GM18507 (cell line): ENCODE measurements at regions not wholly inside any gene's neighbourhood (a gene's known extent, or its start where the extent isn't known, plus 50 kb on each side); places are given as distances from the start of the nearest gene placed in this dataset.
"Not testable (repeated sequence)": the region's sequence is repeated elsewhere in the genome, so short reads cannot be mapped to it uniquely, and the experiment has no call there.

Source experiments
- DNase-seq: peaks from one replicate; pipeline ENCODE4 v3.0.0; 2011; ENCODE audit warnings: low read depth; ENCODE audit not compliant: insufficient read length; ENCODE audit errors: extremely low spot score
- FAIRE-seq: peaks from 2 replicates; lab custom pipeline; 2011; peaks lifted over from hg19 to GRCh38; lab: Jason Lieb, UNC

DNA sequence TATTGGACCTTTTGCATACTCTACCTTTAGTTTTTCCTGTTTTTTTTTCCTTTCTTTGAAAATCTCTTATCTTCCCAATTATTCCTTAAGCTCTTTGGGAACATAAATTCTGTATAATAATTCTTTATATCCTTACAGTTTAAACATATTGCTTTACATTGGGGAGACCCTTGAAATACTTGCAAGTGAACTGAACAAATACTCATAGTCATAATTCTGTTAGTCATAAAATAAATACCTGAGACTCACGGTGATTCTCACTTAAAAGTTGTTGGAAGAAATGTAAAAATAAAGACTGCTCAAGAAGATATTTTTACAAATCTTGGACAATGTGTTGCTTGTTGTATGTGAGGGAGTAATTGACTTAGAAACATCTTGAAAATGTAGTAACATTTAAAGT is 515.2 kb upstream of the POT1 start:
- DNase-seq (no peak), FAIRE-seq (no peak)

DNA sequence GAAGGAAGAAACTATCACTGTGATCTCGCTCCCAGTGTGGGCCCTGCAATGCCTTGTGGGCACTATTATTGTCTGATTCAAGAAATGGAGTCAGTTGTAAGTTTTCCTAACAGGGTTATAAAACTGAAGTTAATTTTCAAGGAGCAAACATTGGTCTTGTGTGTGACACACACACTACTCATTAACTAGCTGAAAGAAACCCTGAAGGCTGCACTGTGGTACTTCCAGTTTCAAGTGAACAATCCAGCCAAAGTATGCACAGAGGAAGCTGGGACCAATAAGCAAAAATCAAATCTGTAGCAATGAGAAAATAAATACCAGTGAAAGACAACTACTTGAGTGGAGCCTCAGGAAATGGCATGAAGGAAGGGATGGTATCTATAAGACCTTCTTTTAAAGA is 506.6 kb upstream of the POT1 start:
- FAIRE-seq (no peak), DNase-seq (no peak)

DNA sequence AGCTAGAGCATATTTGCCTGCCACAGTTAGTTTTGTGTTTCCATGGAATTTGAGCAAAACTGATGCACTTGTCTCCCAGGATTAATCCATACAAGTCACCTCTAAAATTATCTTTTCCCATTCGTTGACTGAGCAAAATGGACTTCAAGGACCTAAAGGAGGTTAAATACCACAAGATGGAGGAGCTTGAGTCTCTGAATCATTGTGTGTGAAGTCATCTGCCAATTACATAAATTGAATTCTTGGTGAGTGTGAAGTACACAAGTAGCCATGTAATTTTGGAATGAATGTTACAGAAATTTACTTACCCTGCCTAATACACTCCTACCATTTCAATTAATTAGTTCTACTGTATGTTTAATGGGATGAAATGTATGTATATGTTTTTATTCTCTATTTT is 501.7 kb upstream of the POT1 start:
- no peak for DNase-seq
- FAIRE-seq = no peak

DNA sequence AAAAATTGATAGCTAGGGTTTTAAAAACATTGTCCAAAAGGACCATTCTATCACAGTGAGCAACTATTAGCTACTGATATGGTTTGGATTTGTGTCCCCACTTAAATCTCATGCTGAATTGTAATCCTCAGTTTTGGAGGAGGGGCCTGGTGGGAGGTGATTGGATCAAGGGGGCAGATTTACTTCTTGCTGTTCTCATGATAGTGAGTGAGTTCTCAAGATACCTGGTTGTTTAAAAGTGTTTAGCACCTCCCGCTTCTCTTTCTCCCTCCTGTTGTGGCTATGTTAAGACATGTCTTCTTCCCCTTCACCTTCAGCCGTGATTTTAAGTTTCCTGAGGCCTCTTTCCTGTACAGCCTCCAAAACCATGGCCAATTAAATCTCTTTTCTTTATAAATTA is 500.4 kb upstream of the POT1 start:
- DNase-seq (no peak), FAIRE-seq (no peak)

DNA sequence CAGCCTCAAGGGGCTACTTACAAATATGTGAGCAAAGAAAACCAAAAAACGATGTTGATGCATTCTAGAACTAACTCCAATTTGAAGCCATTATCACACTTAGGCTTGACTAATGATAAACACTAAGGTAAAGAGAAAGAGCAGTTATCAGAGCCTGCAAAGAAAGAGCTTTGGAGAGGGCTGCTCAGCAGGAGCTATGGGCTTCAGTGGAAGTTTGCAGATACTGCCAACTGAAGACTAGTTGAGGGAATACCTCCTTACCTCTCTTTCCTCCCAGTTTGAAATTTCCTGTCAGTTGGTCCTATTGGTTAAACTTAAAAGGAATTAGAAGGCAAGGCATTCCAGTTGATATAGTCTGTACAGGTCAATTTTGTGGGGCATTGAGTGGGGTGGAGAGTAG is 498.1 kb upstream of the POT1 start:
- DNase-seq (no peak), FAIRE-seq (no peak)

DNA sequence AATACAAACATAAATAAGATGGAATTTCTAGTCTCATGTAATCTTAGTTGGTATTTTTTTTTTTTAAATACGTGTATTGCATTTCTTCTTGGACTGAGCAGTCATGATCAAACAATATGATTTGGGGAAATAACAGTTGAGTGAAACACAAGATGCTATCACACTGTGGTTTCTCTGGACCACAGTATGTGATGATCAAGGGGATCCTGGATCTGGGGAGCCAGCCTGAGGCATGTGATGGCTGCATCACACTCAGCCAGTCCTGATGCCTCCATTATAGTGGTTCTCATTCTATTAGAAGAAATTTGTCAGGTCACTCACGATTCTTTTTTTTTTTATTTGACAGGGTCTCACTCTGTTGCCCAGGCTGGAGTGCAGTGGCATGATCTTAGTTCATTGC is 495.9 kb upstream of the POT1 start:
- DNase-seq (no peak), FAIRE-seq (no peak)

DNA sequence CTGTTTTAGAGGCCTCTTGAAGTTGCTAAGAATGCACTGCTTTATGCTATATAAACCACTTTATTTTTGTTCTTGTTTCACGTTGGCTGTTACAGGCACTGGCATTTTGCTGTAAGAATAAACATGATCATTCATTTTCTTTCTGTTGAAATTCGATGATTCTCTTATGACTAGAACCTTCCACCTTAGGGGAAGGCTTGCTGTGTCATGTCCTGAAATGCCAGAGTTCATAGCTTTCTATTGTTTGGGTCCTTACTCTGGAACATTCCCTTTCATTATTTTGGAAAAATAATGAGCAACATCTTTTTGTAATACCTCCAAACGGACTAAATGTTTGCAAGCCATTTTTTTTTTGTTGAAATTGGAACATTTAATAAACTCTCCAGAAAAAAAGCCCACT is 495.1 kb upstream of the POT1 start:
- no peak for FAIRE-seq

DNA sequence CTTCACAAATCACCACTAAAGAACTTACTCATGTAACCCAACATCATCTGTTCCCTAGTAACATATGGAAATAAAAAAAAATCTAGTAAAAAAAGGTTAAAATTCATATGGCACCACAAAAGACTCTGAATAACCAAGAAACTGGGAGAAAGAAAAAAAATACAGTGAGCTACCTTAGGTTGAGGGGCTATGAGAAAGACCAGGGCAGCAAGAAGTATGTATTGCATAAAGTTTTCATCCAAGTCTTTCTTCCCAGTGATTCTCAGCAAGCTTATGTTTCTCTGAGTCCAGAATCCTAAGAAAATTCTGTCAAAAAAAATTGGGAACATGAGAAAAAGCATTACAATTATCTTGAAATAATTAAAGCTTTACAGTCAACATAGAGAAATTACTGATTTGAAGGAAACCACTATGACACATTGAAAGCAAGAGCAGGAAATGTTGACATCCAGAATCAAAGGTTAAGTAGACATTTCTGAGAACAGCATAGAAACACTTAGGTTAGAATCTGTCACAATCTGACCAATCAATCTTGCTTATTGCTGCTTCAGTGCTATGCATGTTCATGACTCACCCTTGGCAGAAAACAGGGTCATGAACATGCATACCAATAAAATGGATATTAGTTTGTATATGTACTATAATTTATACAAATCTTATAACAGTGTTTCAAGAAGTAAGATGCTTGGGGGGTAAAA is 494.0 kb upstream of the POT1 start:
- DNase-seq (no peak), FAIRE-seq (no peak)

More for the DNA sequence above, 495.1 kb upstream of the POT1 start:
- DNase-seq = no peak

DNA sequence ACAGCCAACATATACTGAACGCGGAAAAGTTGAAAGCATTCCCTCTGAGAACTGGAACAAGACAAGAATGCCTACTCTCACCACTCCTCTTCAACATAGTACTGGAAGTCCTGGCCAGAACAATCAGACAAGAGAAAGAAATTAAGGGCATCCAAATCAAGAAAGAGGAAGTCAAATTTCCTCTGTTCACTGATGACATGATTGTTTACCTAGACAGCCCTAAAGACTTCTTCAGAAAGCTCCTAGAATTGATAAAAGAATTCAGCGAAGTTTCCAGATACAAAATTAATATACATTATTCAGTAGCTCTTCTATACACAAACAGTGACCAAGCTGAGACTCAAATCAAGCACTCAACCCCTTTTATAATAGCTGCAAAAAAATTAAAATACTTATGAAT is 491.8 kb upstream of the POT1 start:
- not testable (repeated sequence) for FAIRE-seq, DNase-seq

DNA sequence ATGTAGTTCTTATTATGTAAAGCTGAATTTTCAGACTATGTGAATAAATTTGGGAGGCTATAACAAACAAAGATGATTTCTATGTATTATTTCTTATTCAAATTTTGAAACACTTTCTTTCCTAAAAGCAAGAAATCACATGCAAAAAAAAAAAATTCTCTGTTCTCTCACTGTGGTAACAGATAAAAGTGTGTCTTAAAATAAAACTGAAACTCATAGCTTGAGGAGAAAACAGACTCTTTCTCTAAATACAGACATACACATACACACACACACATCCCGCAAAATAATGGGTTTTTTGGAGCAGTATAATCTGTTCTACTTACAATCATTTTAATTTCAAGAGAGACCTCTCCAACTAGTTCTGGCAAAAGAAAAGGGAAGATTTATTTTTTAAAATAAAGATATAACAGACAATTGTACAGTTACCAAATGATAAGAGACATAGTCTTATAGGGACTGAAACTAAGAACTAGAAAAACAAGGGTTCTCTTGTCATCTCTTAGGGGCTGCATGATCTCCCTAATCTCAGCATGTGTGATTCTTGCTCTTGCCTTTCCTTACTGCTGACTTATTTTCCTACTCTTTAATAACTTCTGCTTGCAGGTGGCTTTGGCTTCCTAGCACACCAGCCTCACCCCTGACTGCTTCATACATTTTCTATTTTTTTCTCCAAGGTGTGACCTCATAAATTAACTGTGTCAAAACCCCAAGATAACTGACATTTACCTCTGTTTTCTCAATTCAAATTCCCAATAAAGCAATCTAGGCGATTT is 483.5 kb upstream of the POT1 start:
- FAIRE-seq = no peak

DNA sequence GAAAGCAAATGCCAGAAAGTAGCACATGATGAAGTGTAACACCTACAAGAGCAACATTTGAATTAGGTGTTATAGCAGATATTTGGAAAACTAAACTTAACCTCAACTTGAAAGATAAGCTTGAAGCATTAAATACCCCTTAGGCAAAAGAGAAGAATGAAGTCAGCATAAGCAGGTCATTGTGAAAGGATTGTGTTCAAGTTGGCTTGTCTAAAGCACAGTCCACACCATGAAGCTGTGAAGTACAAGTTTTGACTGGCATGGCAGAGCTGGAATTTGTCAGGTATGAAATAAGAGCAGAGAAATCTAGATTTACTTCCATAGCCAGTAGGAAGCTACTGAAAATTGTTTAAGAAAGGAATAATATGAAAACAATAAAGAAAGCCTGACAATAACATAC is 480.3 kb upstream of the POT1 start:
- FAIRE-seq (no peak), DNase-seq (no peak)

More for the DNA sequence above, 483.5 kb upstream of the POT1 start:
- DNase-seq = no peak

DNA sequence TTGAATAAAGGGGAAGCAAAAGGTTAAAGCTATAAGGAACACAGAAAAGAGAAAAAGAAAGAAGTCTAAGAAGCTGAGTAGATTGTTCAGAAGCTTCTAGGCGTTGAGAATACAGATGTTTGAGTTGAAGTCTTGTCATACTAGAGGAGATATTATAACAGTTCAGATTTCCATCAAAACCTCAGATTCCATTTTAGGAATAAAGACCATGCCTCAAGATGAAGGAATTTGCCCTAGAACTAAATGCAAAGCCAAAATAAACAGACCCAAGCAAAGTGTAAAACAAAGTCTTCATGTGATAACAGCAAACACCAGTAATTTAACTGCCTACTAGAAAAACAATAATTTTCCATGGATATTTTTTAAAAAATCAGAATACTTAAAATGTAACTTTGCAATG is 476.5 kb upstream of the POT1 start:
- FAIRE-seq = no peak

DNA sequence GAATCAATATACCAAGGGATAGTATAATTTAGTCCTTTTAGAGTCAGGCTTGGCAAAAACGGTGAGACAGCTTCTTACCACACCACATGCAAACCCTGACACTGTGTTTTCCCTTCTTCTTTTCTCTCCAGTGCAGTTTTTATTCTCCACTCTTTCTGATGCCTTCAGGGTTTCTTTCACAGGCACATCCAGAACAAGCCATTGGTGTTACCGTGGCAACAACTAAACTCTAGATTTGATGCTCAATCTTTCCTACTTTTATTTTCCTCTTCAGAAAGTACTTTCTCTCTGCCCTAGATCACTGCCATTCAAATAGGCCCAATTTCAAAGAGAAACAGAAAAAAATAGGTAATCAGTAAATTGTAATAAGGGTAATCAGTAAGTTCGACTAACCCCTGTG is 469.8 kb upstream of the POT1 start:
- no peak for FAIRE-seq
- no peak for DNase-seq

More for the DNA sequence above, 476.5 kb upstream of the POT1 start:
- DNase-seq = no peak

DNA sequence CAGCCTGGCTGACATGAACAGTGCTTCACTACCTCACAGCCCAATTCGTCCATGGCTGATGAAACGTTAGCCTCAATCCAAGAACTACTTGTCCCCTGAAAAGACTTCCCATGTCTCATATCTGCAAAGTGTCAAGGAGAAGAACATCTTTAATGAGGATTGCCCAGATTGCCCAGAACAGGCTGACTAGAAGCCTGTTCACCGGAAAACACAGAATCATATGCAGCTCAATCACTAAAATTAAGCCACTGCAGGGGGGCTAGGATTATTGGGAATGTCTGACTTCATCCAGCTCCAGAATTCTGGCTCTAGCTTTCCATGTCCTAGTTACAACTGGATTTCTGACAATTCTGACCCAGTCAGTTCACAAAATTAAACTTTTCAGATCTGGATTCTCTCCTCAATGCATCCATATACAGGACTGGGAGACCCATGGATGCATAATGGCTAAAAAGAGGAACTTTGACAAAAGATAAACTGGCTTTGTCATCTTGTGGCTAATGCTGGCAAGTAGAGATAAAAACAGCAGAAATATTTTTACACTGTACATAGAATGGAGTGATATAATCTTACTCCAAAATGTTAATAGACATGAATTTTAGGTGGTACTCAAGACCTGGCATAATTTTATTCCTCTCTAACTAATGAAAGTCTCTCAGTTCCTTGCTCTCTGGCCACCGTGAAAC is 467.0 kb upstream of the POT1 start:
- DNase-seq (no peak), FAIRE-seq (no peak)

DNA sequence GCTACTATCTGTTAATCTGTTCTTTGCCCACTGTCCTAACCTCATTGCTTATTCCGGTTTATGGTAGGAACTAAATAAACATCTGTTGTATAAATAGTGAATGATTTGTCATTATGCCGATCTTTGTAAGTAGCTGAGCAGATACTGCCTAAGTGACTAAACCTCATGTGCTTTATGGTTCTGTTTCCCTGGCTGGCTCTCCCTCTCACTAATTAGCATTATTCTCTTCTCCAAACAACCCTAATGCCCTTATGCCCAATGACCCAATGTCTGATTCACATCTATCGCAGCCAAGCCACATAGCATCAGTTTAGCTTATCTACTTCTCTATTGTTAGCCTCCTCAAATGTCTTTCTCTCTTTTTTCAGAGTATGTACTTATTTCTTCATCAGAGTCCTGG is 462.3 kb upstream of the POT1 start:
- DNase-seq = no peak
- no peak for FAIRE-seq

DNA sequence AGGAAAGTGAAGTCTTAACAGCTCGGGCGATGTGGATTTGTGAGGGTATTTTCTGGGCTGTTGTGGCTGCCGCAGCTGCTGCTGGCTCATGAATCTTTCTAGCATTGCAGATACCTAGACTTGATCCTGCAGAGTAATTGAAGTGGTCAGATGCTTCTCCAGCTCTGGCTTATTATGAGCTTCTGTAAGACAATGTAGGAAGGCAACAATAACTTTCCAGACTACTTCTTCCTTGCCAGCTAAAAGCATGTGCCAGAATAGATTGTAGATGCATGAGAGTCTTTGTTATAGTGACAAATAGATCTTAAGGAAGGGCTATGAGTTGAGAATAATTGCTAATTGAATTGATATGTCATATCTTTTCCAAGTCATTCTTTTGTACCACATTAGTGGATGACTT is 461.4 kb upstream of the POT1 start:
- DNase-seq (no peak), FAIRE-seq (no peak)

DNA sequence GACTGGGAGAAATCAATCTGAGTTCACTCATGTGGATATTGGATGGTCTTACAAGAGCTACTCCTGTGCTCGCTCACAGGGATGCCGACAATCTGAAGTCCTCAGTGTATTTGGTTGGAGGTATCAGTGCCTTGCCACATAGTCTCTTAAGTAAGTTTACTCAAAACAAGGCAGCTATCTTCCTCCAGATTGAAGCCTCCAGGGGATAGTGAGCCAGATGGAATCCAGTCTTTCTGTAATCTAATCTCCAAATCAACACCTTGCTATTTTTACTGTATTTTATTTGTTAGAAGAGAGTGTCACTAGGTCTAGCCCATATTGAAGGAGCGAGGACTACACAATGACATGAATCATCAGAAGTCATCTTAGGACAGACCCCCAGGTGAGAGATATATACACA is 456.6 kb upstream of the POT1 start:
- FAIRE-seq = no peak
- DNase-seq = no peak

DNA sequence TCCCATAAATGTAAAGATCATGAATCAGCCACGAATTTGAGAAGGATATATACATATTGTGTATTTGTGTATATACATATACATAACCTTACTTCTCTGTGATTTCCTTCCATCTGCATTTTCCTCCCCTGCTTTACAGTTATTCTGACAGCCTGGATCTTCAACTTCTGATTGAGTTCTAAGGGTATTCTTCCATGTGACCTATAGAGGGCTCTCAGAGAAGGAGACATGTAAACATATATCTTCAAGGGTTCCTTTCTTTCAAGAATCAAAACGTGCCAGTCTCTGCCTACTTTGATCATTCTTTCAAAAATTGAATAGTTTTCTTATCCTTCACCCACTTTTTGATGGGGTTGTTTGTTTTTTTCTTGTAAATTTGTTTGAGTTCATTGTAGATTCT is 453.7 kb upstream of the POT1 start:
- no peak for FAIRE-seq
- no peak for DNase-seq

DNA sequence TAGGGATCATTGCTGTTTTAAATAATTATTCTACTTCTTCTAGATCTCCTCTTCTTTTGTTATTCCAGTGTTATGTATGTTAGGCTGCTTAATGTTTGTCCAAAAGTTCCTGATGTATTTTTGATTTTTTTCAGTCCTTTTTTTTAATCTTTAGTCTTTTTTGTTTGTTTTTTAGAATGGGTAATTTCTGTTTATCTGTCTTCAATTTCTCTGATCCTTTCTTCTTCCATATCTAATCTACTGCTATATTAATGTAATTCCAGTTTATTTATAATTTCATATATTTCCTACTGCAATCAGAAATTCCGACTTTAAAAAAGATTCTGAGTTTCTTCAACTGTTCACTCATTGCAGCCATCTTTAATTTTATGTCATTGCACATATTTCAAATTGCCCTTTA is 452.8 kb upstream of the POT1 start:
- FAIRE-seq = no peak
- no peak for DNase-seq

DNA sequence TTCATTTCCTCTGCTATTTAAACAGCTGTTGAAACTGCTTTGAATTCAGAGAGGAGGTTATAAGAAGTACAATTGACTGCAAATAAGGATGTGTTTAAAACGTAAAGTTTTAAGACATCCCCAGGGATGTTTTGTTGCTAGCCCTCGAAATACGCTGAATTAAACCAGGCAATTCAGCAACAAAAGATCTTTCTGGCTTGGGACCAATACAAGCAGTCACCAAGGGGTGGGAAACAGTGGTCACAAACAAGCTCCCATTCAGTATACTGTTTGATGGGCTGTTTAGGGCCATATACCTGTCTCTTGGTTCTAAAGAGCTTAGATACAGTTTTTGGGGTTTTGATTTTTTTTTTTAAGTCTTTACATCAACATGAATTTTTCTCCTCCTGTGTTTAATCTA is 446.3 kb upstream of the POT1 start:
- DNase-seq (no peak), FAIRE-seq (no peak)

DNA sequence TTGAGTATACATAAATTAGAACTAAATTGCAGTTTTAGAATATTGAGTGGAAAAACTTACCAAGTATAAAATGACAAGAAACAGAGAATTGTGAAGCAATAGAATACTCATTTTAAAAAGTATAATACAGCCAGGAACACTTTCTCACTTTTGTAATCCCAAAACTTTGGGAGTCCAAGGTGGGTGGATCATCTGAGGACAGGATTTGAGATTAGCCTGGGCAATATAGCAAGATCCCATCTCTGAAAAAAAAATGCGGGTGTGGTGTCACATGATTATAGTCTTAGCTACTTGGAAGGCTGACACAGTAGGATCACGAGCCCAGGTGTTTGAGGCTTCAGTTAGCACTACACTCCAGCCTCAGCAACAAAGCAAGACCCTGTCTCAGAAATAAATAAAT is 440.9 kb upstream of the POT1 start:
- DNase-seq (no peak), FAIRE-seq (no peak)
